ENCODE measurements at regions not wholly inside any gene's neighbourhood (a gene's known extent, or its start where the extent isn't known, plus 50 kb on each side); places are given as distances from the start of the nearest gene placed in this dataset.

DNA sequence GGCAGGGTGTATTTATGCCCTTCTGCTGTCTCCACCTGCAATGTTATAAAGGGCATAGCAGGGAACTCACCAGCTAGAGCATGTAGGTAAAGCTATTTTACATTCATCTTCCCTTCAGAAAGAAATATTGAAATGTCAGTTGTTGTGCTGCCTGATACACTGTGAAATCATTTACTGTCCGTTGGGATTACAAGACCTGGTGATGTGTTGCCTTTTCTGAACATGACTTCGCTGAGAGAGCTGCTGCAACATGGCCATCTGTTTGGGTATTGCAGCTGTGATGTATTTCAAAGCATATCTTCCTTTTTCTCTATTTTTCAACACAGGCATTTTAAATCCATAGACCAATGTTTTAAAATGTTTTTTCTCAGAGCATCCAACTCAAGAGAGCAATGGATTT is 644.1 kb upstream of the GNPDA2 start:
- H3K9ac ChIP-seq (ENCODE audit: low read depth, low read length) = no peak overlapping the region
- no peak overlapping the region for H3K27ac ChIP-seq (ENCODE audit: low read depth, low read length)
- no peaks in the 10 kb centered on the region for H3K27me3 ChIP-seq (ENCODE audit: control insufficient read depth, insufficient read depth, low read length)
- H3K9me3 ChIP-seq (ENCODE audit: control insufficient read depth, insufficient read depth, low read length) = no peaks in the 10 kb centered on the region
- H3K4me3 ChIP-seq (ENCODE audit: low read depth, low read length) = no peak overlapping the region
- H3K4me1 ChIP-seq (ENCODE audit: control insufficient read depth, insufficient read depth, low read length) = no peaks in the 10 kb centered on the region
- H3K36me3 ChIP-seq (ENCODE audit: control insufficient read depth, insufficient read depth, low read length) = no peaks in the 10 kb centered on the region

- Histone ChIP-seq H3K9ac (ENCODE audit: low read depth, low read length) (no peak overlapping the region), H3K4me1 (ENCODE audit: control insufficient read depth, insufficient read depth, low read length) (no peaks in the 10 kb centered on the region), H3K27ac (ENCODE audit: low read depth, low read length) (no peak overlapping the region), H3K36me3 (ENCODE audit: control insufficient read depth, insufficient read depth, low read length) (no peaks in the 10 kb centered on the region), H3K27me3 (ENCODE audit: control insufficient read depth, insufficient read depth, low read length) (no peaks in the 10 kb centered on the region), H3K4me3 (ENCODE audit: low read depth, low read length) (no peak overlapping the region), H3K9me3 (ENCODE audit: control insufficient read depth, insufficient read depth, low read length) (no peaks in the 10 kb centered on the region)
Measured at GRCh38 chr4:45368832-45369231, 642.5 kb upstream of the GNPDA2 start.

DNA sequence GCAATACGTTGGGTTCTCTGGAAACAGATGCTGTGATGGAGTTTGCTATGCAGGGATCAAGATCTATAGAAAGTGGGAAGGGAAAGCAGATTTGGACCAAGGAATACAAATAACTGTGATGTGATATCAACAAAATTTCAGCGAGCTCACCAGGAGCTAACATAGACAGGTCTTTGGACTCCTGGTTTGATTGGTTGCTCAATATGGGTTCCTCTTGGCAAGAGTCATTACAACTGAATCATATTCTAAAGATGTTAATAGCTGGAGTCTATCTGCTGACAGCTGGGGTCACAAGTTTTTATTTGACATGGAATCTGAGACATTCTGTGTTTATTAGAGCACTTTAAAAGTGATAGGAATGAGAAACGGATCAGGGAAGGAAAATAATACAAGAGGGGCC is 637.6 kb upstream of the GNPDA2 start:
- peaks cover 19% of the 10 kb centered on the region for H3K9me3 ChIP-seq (ENCODE audit: control insufficient read depth, insufficient read depth, low read length)

GRCh38 chr4:45358573-45359506 is 632.5 kb upstream of the GNPDA2 start:
- Histone ChIP-seq H3K9ac (ENCODE audit: low read depth, low read length) (no peak overlapping the region), H3K4me1 (ENCODE audit: control insufficient read depth, insufficient read depth, low read length) (0 out of 2 replicates have a peak, but pooled peaks cover 11% of the 10 kb centered on the region), H3K36me3 (ENCODE audit: control insufficient read depth, insufficient read depth, low read length) (no peaks in the 10 kb centered on the region), H3K9me3 (ENCODE audit: control insufficient read depth, insufficient read depth, low read length) (peaks cover 19% of the 10 kb centered on the region), H3K4me3 (ENCODE audit: low read depth, low read length) (no peak overlapping the region), H3K27me3 (ENCODE audit: control insufficient read depth, insufficient read depth, low read length) (no peaks in the 10 kb centered on the region), H3K27ac (ENCODE audit: low read depth, low read length) (no peak overlapping the region)

More for the DNA sequence above, 637.6 kb upstream of the GNPDA2 start:
- Histone ChIP-seq H3K9ac (ENCODE audit: low read depth, low read length) (no peak overlapping the region), H3K27ac (ENCODE audit: low read depth, low read length) (no peak overlapping the region), H3K4me1 (ENCODE audit: control insufficient read depth, insufficient read depth, low read length) (0 out of 2 replicates have a peak, but pooled peaks cover 4% of the 10 kb centered on the region), H3K36me3 (ENCODE audit: control insufficient read depth, insufficient read depth, low read length) (no peaks in the 10 kb centered on the region), H3K27me3 (ENCODE audit: control insufficient read depth, insufficient read depth, low read length) (no peaks in the 10 kb centered on the region), H3K4me3 (ENCODE audit: low read depth, low read length) (no peak overlapping the region)

GRCh38 chr4:45353161-45353560 is 626.8 kb upstream of the GNPDA2 start:
- Histone ChIP-seq H3K36me3 (ENCODE audit: control insufficient read depth, insufficient read depth, low read length) (no peaks in the 10 kb centered on the region), H3K9ac (ENCODE audit: low read depth, low read length) (no peak overlapping the region), H3K27ac (ENCODE audit: low read depth, low read length) (no peak overlapping the region), H3K4me3 (ENCODE audit: low read depth, low read length) (no peak overlapping the region), H3K4me1 (ENCODE audit: control insufficient read depth, insufficient read depth, low read length) (0 out of 2 replicates have a peak, but pooled peaks cover 3% of the 10 kb centered on the region), H3K9me3 (ENCODE audit: control insufficient read depth, insufficient read depth, low read length) (no peaks in the 10 kb centered on the region), H3K27me3 (ENCODE audit: control insufficient read depth, insufficient read depth, low read length) (no peaks in the 10 kb centered on the region)

DNA sequence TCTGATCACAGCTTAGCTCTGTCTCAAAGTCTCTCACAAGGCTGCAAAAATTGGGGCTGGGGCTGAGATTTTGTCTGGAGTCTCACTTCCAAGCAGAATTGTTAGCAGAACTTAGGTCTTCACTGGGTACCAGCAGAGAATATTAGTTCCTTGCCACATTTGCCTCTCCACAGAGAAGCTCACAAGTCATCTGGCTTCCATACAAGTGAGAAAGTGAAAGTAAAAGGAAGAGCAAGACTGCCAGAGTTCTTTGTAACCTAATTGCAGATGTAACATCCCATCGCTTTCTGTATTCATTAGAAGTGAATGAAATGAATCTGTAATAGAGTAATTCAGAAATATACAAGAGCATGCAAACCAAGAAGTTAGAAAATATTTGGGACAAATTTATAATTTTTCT is 624.1 kb upstream of the GNPDA2 start:
- Histone ChIP-seq H3K36me3 (ENCODE audit: control insufficient read depth, insufficient read depth, low read length) (no peaks in the 10 kb centered on the region), H3K4me3 (ENCODE audit: low read depth, low read length) (no peak overlapping the region), H3K4me1 (ENCODE audit: control insufficient read depth, insufficient read depth, low read length) (peaks cover 12% of the 10 kb centered on the region; the same call in 1 of the 2 replicates), H3K27me3 (ENCODE audit: control insufficient read depth, insufficient read depth, low read length) (no peaks in the 10 kb centered on the region), H3K9me3 (ENCODE audit: control insufficient read depth, insufficient read depth, low read length) (no peaks in the 10 kb centered on the region), H3K27ac (ENCODE audit: low read depth, low read length) (no peak overlapping the region), H3K9ac (ENCODE audit: low read depth, low read length) (no peak overlapping the region)

- Histone ChIP-seq H3K4me3 (ENCODE audit: low read depth, low read length) (no peak overlapping the region), H3K9me3 (ENCODE audit: control insufficient read depth, insufficient read depth, low read length) (no peaks in the 10 kb centered on the region), H3K27ac (ENCODE audit: low read depth, low read length) (no peak overlapping the region), H3K27me3 (ENCODE audit: control insufficient read depth, insufficient read depth, low read length) (no peaks in the 10 kb centered on the region), H3K9ac (ENCODE audit: low read depth, low read length) (no peak overlapping the region), H3K36me3 (ENCODE audit: control insufficient read depth, insufficient read depth, low read length) (no peaks in the 10 kb centered on the region), H3K4me1 (ENCODE audit: control insufficient read depth, insufficient read depth, low read length) (peaks cover 12% of the 10 kb centered on the region; the same call in 1 of the 2 replicates)
Measured at GRCh38 chr4:45349859-45350258, 623.5 kb upstream of the GNPDA2 start.

GRCh38 chr4:45346816-45347435 is 620.6 kb upstream of the GNPDA2 start:
- no peaks in the 10 kb centered on the region for H3K9me3 ChIP-seq (ENCODE audit: control insufficient read depth, insufficient read depth, low read length)
- H3K27me3 ChIP-seq (ENCODE audit: control insufficient read depth, insufficient read depth, low read length) = no peaks in the 10 kb centered on the region
- H3K36me3 ChIP-seq (ENCODE audit: control insufficient read depth, insufficient read depth, low read length) = no peaks in the 10 kb centered on the region
- H3K27ac ChIP-seq (ENCODE audit: low read depth, low read length) = no peak overlapping the region
- no peak overlapping the region for H3K4me3 ChIP-seq (ENCODE audit: low read depth, low read length)
- no peak overlapping the region for H3K9ac ChIP-seq (ENCODE audit: low read depth, low read length)
- peaks cover 12% of the 10 kb centered on the region; the same call in 1 of the 2 replicates for H3K4me1 ChIP-seq (ENCODE audit: control insufficient read depth, insufficient read depth, low read length)

DNA sequence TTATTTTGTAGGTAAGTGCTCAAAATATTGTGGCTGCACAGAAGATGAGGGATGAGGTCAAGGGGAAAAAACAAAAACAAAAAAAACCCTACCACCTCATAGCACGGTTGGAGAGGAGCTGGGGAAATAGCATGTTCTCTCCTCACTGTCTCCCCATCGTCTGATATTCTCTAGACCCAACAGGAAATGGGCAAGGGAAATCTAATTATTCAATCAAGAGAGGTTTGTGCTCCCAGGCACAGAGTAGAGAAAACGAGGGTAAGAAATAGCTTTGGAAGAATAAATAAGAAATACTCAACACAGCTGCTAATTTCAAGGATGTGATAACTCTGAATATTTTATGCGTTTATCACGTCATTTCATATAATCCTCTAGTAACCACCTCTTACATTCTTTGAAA is 619.2 kb upstream of the GNPDA2 start:
- no peaks in the 10 kb centered on the region for H3K27me3 ChIP-seq (ENCODE audit: control insufficient read depth, insufficient read depth, low read length)
- H3K27ac ChIP-seq (ENCODE audit: low read depth, low read length) = no peak overlapping the region
- H3K9me3 ChIP-seq (ENCODE audit: control insufficient read depth, insufficient read depth, low read length) = no peaks in the 10 kb centered on the region
- H3K4me3 ChIP-seq (ENCODE audit: low read depth, low read length) = no peak overlapping the region
- H3K36me3 ChIP-seq (ENCODE audit: control insufficient read depth, insufficient read depth, low read length) = no peaks in the 10 kb centered on the region
- H3K4me1 ChIP-seq (ENCODE audit: control insufficient read depth, insufficient read depth, low read length) = peaks cover 12% of the 10 kb centered on the region; the same call in 1 of the 2 replicates
- H3K9ac ChIP-seq (ENCODE audit: low read depth, low read length) = no peak overlapping the region

GRCh38 chr4:45331802-45332201 is 605.4 kb upstream of the GNPDA2 start:
- Histone ChIP-seq H3K4me1 (ENCODE audit: control insufficient read depth, insufficient read depth, low read length) (peaks cover 13% of the 10 kb centered on the region), H3K27ac (ENCODE audit: low read depth, low read length) (no peak overlapping the region), H3K4me3 (ENCODE audit: low read depth, low read length) (no peak overlapping the region), H3K9ac (ENCODE audit: low read depth, low read length) (no peak overlapping the region), H3K9me3 (ENCODE audit: control insufficient read depth, insufficient read depth, low read length) (no peaks in the 10 kb centered on the region), H3K27me3 (ENCODE audit: control insufficient read depth, insufficient read depth, low read length) (no peaks in the 10 kb centered on the region), H3K36me3 (ENCODE audit: control insufficient read depth, insufficient read depth, low read length) (no peaks in the 10 kb centered on the region)

DNA sequence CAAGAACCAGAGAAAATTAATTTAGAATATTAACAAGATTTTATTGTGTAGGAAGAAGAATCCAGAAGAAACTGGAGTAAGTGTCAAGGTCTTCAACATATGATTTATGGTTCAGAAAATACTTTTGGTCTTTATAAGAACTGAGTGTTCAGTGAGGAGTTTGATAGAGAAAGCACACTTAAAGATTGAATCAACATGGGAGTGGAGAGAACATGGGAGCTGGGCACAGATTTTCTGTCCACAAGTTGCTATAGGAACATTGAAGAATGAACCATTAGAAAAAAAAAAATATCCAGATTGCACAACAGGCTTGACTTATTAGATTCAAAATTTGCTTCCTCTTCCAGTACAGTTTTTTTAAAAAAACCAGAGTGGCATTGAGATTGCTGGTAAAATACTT is 601.2 kb upstream of the GNPDA2 start:
- Histone ChIP-seq H3K9ac (ENCODE audit: low read depth, low read length) (no peak overlapping the region), H3K4me3 (ENCODE audit: low read depth, low read length) (no peak overlapping the region), H3K4me1 (ENCODE audit: control insufficient read depth, insufficient read depth, low read length) (peaks cover 12% of the 10 kb centered on the region), H3K27me3 (ENCODE audit: control insufficient read depth, insufficient read depth, low read length) (no peaks in the 10 kb centered on the region), H3K36me3 (ENCODE audit: control insufficient read depth, insufficient read depth, low read length) (no peaks in the 10 kb centered on the region), H3K27ac (ENCODE audit: low read depth, low read length) (no peak overlapping the region), H3K9me3 (ENCODE audit: control insufficient read depth, insufficient read depth, low read length) (no peaks in the 10 kb centered on the region)

All from HUES48 (cell line).